HG02571 (cell line): ENCODE measurements at regions not wholly inside any gene's neighbourhood (a gene's known extent, or its start where the extent isn't known, plus 50 kb on each side); places are given as distances from the start of the nearest gene placed in this dataset.

Experiments used
- ATAC-seq: cut with Tn5 transposase; IDR thresholded peaks from one replicate; pipeline ENCODE4 v1.9.1; 2021; ENCODE audit warnings: mild to moderate bottlenecking, moderate library complexity; ENCODE audit not compliant: unreplicated experiment

DNA sequence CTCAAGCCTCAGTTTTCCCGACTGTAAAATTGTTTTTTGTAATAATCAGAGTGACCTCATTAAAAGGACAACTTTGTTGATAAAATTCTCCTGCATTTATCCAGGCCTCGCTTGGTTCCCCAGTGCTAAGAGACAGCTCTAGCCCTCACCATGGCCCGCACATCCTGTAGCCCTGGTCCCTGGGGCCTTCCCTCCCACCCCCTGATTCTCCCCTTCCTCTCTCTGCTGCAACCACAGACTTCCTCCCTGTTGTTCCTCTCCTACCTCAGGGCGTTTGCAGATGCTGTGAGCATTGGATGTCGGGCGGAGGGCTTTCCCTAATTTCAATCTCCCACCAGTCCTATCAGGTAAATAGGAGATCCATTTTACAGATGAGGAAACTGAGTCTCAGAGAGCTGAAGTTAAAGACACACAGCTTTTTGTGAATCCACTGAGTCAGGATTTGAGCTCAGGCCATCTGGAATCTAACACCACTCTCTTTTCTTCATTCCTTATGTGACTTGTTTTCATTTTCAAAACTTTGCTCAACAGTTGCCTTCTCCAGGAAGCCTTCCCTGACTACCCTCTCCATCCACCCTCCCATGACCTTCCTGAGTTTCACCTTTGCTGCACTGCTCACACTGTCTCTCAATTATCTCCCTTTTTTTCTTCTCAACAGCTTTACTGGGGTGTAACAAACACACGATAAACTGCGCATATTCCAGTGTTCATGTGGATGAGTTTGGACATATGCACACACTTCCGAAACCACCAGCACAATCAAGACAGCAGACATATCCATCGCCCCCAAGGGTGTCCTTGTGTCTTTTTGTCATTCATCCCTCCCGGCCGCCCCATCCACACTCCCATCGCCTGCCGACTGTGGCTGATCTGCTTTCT, 107.1 kb downstream of the CEBPB start:
- ATAC-seq, result no peak

DNA sequence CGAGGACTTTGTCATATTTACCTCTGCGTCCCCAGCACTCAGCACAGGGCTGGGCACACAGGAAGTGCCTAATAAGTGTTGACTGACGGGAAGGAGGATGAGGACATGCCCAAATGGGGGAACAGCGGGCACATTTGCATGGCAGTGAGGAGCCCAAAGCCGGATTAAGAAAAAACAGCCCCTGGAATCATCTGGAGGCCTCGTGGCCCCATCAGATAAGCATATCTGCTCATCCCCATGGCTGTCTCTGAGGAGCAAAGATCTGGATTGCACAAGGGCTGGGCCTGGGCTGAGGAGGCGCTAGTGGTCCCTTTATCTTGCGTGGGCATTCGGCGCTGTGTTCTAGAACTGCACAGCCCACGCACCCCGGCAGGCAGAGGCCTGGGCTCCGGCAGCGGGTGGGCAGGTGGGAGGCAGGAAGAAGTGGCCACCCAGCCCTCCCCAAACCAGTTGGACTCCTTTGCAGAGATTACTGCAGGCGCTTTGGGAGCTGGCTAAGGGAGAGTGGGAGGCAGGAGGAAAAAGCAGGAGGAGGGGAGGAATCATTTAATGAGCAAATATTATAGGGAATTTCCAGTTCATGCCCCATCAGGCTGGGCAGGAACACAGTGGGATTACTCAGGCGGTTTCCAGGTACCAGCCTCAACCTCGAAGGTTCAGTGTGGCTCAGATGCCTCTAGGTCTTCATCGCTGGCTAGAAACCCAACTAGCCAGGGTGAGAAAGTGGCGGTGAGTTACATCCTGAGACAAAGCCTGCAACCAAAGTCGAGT, 108.1 kb downstream of the CEBPB start:
- no peak for ATAC-seq

DNA sequence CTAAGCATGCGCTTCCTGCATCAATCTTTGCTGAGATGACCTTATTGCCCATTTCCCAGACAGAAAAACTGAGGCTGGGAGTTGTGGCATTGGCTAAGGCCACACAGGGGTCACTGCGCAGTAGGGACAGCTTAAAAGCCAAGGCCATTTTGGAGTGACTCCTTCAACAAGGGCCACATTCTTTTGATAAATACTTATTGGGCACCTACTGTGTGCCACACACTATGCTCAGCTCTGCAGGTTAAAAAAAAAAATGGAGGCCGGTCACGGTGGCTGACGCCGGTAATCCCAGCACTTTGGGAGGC, 108.6 kb downstream of the CEBPB start:
- ATAC-seq, result no peak

- ATAC-seq, result no peak
These were observed 110.5 kb downstream of the CEBPB start for GRCh38 chr20:50301165-50301564.

DNA sequence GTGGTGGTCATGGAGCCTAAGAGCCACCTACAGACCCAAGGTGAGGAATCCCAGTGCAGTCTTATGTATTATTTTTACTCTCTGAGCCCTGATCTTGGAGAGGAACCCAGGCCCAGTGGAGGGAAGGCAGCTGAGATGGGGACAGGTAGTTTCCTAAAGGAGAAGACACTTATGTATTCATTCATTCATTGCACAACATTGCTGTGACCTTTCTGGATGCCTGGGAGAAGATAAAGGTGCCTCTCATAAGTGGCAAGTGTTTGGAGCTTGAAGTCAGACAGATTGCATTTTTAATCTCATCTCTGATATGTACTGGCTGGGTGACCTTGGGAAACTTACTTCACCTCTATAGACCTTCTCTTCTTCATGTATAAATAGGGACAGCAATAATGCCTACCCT, 111.1 kb downstream of the CEBPB start:
- ATAC-seq, result no peak

DNA sequence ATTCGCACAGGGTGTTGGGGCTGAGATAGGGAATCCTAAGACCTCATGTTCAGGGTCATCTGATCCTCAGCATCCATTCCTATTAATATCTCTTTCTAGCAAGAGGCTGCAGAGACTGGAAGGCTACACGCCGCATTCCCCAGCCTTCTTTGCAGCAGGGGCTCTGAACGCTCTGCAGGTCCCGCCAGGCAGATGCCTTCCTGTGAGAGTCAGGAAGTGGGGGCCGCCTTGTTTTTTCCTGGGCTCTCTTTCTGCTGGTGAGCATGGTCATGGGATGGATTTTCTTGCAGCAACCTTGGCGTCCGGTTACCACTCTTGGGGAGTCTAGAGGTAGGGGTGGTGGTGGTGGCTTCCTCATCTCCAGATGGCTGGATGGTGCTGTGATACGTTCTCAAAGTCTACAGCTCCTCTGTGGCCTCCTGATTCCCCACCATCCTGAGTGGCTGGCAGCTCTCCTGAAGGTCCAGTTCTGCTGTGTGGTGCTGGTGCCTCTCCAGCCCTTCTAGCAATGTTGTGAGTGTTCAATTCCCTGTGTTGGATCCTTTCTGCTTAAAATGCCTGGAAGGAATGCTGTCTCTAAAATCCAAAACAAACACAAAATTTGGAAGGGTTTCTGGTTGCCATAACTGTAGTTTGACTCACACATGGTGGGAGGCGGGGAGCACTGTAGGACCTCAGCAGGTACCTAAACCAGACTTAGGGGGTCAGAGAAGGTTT, 111.9 kb downstream of the CEBPB start:
- ATAC-seq, result no peak

GRCh38 chr20:50303573-50304500, 113.2 kb downstream of the CEBPB start:
- ATAC-seq, result no peak

DNA sequence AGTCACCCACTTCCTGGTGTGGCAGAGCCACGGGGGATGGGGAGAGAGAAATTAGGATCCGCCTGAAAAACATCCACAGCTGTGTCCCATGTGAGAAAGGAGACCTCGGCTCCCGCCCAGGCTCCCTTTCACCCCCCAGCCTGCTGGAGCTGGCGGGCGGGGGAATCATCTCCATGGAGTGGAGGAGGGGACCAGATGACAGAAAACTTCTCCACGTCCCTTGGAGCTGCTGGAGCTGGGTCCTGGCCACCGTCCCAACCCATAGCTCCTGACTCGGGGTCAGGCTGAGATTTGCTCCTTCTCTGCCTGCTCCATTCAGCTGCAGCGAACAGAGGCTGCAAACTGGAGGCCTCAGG, 113.8 kb downstream of the CEBPB start:
- no peak for ATAC-seq

GRCh38 chr20:50304923-50305635, 114.4 kb downstream of the CEBPB start:
- no peak for ATAC-seq

DNA sequence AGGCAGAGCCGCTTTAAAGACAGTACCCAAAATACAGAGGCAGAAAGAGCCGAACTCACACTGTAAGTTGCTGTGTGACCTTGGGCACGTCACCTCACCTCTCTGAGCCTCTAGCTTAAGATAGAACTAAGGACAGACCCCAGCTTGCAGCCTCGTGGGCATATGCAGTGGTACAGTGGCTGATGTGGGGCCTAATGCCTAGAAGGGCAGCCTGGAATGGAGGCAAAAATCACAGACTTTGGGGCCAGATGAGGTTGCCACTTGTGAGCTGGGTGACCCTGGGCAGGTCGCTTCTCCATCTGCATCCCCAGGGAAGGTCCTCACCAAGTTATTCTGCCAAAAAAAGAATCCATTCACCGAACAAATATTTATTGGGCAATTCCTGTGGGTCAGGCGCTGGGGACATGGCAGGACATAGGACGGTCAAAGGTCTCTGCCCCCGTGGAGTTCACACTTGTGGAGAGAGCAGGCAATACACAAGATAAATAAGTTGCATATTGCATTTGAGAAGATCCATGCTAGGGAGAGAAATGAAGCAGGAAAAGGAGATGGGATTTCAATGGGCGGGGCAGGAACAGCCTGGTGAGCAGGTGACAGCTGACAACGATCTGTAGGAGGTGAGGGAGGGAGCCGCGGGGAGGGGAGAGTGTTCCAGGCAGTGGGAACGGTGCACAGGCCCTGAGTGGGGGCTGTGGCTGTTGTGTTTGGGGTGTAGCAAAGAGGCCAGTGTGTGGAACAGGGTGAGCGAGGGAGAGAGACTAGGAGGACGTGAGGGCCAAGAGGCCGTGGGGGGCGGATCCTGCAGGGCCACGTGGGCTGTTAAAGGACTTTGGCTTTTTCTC, 115.2 kb downstream of the CEBPB start:
- no peak for ATAC-seq

DNA sequence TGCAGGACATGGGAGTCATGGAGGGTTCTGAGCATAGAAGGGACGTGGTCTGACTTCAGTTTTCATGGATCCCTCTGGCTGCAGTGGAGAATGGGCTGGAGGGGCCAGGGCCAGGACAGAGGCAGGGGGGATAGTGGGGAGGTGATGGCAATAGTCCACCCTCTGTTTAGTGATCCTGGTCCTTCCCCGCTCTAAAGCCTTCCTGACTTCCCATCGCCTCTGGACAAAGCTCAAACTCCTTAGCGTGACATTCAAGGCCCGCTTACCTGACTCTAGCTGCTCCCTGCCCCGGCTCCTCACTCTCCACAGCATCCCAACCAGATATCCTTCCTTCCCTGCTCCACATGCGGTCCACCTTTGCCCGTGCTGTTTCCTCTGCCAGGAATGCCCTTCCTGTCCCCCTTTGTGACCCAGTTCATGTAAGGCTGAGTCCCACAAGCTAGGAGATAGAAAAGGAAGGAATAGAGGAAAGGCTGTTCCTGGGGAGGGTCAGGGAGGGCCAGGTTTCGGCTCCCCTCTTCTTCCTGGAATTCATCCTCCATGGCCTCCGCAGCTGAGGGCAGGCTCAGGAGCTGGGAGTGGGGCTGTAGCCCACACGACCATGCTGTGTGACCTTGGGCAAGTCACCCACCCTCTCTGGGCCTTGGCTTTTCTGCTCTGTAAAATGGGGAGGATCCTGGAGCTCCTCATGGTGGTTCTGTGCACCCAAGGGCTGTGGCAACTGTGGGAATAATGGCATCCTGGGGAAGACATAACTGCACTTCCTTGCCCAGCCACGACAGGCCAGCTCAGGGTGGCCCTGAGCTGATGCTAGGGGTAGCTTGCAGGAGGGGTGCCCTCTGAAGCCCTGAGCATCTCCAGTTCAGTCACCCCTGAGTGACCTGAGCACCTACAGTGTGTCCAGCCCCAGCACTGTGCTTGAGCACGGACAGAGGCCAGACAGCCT, 116.1 kb downstream of the CEBPB start:
- no peak for ATAC-seq

DNA sequence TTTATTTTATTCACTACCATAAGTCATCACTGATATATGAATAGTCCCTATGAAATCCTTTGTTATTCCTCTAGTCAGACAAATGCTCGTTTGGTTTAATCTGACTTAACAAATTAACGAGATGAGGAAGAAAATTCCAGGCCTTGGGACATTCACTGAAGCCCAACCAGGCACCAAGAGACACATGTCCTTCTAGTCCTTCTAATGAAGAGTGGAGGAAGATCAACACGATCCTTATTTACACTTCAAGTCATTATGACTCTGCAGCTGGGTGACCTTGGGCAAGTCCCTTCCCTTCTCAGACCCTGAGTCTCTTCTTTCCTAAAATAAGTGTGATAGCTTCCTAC, 117.5 kb downstream of the CEBPB start:
- no peak for ATAC-seq

GRCh38 chr20:50308513-50309279, 118.1 kb downstream of the CEBPB start:
- no peak for ATAC-seq

GRCh38 chr20:50309280-50309763, 118.7 kb downstream of the CEBPB start:
- no peak for ATAC-seq

- ATAC-seq, result no peak
These were observed 119.4 kb downstream of the CEBPB start for GRCh38 chr20:50309764-50310672.

- ATAC-seq, result no peak
These were observed 120.0 kb downstream of the CEBPB start for GRCh38 chr20:50310673-50311051.
